ENCODE measurements at regions not wholly inside any gene's neighbourhood (a gene's known extent, or its start where the extent isn't known, plus 50 kb on each side); places are given as distances from the start of the nearest gene placed in this dataset.

DNA sequence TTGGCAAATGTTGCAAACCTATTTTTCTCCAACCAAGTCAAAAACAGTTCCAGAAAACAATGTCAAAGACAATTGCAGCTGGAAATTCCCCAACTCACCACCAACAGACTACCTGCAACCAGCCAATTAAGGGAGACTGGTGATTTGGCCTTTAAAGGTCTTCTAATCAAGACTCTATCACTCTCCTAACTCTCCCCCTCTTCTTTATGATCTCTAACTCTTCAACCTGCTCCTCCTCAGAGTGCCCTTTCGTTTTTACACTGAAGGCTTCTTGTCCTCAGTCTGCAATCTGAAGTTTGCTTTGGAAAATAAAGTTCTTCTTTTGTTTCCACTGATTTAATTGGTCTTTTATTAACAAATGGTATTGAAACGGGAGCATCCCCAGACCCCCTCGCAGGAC lies 203.9 kb downstream of the TECRL start:
- TF ChIP-seq, protein P1, sequence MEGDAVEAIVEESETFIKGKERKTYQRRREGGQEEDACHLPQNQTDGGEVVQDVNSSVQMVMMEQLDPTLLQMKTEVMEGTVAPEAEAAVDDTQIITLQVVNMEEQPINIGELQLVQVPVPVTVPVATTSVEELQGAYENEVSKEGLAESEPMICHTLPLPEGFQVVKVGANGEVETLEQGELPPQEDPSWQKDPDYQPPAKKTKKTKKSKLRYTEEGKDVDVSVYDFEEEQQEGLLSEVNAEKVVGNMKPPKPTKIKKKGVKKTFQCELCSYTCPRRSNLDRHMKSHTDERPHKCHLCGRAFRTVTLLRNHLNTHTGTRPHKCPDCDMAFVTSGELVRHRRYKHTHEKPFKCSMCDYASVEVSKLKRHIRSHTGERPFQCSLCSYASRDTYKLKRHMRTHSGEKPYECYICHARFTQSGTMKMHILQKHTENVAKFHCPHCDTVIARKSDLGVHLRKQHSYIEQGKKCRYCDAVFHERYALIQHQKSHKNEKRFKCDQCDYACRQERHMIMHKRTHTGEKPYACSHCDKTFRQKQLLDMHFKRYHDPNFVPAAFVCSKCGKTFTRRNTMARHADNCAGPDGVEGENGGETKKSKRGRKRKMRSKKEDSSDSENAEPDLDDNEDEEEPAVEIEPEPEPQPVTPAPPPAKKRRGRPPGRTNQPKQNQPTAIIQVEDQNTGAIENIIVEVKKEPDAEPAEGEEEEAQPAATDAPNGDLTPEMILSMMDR (conservative IDR thresholded peaks at IDR 0.05 in 1 of 2, IDR thresholded peaks at IDR 0.05 in 1 of 2; ENCODE audit: extremely low read depth in 1 of 2, insufficient read depth in 1 of 2, low read depth in 1 of 2, low read length in 2 of 2), result no peak
- no peak for TF ChIP-seq EZH2 (IDR thresholded peaks at IDR 0.05; ENCODE audit: borderline replicate concordance, low read length)
